MV-4-11 (cell line): ENCODE measurements at regions not wholly inside any gene's neighbourhood (a gene's known extent, or its start where the extent isn't known, plus 50 kb on each side); places are given as distances from the start of the nearest gene placed in this dataset.
"Not testable (repeated sequence)": the region's sequence is repeated elsewhere in the genome, so short reads cannot be mapped to it uniquely, and the experiment has no call there.

Experiments used
- DNase-seq: peaks from one replicate; lab custom pipeline; 2025; lab: John Stamatoyannopoulos, UW

DNA sequence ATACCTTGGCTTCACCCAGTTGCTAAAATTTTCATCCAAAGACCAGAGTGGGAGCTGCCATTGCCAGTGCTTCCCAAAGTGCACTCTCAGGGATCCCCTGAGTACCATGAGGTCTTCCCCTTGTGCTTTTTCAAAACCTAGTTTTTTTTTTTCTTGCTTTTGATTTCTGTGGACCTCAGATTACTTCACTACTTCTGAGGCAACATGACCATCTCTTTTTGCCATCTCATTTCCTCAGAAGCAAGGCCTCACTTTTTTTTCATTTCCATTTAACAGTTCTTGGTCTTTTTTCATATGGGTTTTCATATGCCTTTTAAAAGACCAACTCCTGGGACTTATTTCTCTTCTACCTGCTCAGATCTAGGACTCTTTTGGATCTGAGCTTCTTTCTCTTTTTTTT lies 64.1 kb upstream of the MMS22L start:
- no peak for DNase-seq

DNA sequence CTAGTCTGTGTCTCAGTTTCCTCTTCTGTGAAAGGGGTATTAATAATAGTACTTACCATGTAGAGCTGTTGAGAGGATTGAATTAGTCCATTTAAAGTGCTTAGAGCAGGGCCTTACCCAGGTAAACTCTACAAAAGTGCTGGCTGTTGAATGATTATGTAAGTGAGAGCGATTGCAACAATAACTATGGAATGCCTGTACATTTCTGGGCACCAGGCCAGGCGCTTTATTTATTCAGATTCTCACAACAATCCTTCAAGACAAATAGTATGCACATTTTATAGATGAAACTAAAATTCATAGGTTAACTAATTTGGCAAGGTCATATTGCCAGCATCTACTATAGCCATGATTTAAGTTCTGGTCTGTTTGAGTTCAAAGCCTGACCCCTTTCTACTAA lies 78.3 kb upstream of the MMS22L start:
- DNase-seq: no peak

DNA sequence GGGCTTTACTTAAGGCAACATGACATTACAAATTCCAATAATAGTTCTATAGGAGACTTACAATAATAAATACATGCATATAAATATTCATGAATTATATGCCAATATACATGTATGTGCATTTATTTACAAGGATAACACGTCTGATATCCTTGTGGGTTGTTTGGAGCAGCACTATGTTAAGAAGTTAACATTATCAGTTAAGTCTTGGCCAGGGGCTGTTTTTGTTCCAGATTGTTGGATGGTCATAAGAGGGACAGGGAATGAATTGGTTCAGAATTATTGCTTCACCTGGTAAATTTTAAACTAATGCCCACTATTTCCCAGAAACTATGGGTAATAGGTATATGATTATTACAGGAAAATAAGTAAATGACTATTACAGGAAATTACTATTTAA lies 81.3 kb upstream of the MMS22L start:
- DNase-seq: no peak

- DNase-seq: not testable (repeated sequence)
Measured at GRCh38 chr6:97382071-97382470, 99.1 kb upstream of the MMS22L start.

GRCh38 chr6:97392735-97393134 lies 109.7 kb upstream of the MMS22L start:
- no peak for DNase-seq

- peak; percentile 53 for DNase-seq
Measured at GRCh38 chr6:97394160-97394748, 111.2 kb upstream of the MMS22L start.

DNA sequence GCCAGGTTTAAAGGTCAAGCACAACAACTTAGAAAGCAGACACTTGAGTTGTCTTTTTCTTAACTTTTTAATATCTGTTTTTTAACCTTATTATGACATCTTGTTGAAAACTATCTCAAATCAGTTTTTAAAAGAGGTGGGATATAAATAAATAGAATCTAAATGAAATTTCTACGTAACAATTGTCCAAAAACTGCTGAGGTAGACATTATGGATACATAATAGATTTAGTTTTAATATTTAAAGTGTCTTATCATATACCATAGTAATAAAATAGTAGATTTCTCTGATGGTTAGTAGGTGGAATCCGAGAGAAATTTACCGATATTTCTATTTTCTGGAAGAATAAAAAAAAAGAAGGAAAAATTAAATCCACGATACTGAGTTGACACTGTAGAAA lies 113.9 kb upstream of the MMS22L start:
- DNase-seq: no peak

GRCh38 chr6:97399208-97399607 lies 116.2 kb upstream of the MMS22L start:
- no peak for DNase-seq

DNA sequence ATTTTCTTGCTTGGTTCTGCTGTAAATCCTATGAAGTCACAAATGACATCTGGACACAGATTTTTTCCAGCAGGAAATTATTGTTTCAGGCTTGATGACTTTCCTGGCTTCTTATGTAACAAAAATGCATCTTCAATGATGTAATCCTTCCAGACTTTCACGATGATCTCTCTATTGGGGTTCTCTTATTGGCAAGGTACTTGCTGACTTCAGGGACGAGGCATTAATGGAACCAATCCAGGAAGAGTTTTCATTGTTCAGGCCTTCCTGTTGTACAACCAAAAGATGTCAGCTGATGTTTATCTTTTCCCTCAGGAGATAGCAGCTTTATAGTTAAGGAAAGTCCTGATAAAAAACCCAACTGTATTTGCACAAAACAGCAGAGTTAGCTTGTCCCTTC lies 118.5 kb upstream of the MMS22L start:
- no peak for DNase-seq

DNA sequence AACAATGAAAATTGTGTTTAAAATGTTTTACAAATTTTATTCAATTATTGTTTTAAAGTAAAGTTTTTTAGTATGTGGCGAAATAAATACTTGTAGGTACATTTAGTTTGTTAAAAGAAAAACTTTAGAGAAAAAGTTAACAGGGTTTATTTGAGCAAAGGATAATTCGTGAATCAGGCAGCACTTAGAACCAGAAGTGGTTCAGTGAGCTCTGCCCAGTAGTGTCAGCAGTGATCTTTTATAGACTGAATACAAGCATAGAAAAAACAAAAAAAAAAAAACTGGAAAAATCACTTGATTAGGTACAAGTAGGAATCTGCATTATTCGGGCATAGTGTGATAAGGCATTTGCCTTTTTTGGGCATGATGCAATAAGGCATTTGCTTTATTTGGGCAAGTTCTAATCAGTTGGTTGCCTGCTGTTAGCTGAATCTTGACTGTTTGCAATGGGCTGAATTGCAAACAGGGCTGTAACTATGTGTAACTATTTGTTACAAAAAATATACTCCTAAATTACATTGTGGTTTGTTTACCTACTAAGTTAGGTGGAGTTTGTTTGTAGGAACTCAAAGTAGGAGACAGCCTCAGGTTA lies 122.9 kb upstream of the MMS22L start:
- DNase-seq: no peak

DNA sequence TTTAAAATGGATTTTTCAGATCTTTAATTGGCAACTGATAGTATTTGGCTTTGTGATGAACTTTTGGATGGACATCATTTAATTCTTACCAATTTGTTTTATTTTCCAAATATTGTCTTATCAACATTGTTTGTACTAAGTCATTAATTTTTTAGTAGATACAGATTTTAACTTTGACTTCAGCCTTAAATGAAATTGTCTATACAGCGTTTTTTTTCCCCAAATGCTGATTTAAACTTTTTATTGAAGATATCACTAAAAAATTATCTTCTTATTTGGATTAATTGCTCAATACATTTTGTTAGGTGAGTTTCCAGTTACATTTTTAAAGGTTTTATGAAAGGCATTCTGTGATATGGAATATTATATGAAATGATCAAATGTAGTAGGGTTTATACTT lies 123.6 kb upstream of the MMS22L start:
- DNase-seq: no peak

DNA sequence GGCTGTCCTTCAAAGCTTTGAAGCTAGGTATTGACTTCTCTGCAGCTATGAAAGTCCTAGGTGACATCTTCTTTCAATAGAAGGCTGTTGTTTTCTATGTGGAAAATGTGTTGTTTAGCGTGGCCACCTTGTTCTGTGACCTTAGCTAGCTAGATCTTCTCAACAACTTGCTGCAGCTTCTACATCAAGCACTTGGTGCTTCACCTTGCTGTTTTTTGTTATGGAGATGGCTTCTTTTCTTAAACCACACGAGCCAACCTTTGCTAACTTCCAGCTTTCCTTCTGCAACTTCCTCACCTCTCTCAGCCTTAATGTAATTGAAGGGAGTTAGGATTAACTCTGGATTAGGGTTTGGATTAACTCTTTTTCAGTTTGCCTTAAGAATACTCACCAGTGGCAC lies 128.6 kb upstream of the MMS22L start:
- no peak for DNase-seq

- no peak for DNase-seq
Measured at GRCh38 chr6:97412511-97412910, 129.5 kb upstream of the MMS22L start.

DNA sequence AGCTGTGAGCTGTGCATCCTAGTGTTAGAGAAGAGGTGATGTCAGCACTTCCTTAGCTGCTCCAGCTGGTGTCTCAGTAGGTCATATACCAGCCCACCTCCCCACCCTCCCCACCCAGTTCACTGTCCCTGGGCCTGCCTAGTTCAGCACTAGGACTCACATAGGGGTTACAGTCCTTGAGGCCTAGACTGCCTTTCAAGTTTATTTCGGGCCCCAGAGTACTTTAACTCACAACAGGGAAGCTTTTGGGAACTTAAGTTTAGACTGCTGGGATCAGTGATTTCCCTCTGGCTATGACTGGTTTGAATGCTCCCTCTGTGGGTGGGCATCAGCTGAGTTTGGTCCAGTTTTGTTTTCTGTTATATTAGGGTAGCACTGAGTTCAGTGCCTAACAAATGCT lies 139.2 kb upstream of the MMS22L start:
- no peak for DNase-seq

DNA sequence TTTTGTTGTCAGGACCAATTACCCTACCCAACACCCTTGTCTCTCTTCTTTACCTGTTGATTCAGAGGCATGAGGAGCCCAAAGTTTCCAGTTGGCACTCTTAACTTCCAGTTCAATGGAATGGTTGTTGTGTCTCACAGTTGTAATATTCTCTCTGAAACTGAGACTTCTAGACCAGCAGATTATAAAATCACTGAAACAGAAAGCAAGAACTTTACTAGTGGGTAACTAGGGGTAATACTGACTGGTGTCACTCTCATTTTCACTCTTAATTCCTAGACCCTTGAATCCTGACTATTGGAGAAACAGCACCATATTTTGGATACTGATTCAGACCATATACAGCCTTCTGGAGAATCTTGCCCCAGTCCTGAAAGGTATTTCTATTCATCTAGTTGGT lies 140.2 kb upstream of the MMS22L start:
- no peak for DNase-seq

GRCh38 chr6:97427648-97428047 lies 144.6 kb upstream of the MMS22L start:
- no peak for DNase-seq

DNA sequence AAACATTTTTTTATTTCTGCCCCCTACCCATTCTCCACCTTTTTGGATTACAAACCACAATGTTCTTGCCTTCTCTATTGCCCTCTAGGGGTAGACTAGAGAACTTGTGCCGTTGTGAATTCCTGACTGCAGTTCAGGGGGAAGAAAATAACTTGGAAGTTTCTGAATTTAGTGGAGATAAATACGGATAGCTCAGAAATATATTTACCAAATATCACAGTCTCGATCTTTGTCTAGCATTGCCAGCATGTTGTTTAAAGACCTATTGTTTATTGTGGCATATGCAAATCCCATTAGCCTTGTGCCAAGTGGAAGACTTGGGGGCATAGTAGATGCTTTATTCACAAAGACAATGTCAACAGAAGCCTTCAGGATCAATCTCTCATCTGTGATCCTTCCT lies 154.1 kb upstream of the MMS22L start:
- no peak for DNase-seq

DNA sequence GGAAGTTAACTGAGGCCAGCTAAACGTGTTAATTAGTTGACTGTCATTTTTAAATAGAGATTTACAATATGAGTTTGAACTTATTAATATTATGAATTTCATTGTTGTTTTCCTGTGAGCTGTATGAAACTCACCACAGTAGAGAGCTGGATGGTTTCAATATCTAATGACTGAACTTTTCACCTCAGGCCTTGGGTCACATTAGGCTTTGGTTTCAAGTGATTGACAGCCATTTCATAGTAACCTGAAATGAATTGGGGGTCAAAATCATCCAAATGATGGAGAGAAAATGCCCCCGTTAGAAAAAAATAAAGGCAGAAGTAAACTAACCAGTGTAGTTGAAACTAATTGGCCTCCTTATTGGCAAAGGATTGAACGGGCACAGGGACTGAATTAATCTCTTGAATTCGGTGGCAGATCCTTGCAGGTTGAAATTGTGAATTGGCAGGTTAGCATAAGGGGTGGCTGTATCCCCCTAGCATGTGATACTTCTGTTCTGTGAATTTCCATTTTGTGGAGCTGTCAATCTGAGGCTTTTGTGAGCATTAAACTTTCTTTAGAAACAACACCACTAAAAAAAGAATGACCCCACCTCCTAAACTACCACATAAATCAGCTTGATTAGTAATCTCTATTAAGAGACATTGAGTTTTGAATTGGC lies 155.1 kb upstream of the MMS22L start:
- DNase-seq: no peak

DNA sequence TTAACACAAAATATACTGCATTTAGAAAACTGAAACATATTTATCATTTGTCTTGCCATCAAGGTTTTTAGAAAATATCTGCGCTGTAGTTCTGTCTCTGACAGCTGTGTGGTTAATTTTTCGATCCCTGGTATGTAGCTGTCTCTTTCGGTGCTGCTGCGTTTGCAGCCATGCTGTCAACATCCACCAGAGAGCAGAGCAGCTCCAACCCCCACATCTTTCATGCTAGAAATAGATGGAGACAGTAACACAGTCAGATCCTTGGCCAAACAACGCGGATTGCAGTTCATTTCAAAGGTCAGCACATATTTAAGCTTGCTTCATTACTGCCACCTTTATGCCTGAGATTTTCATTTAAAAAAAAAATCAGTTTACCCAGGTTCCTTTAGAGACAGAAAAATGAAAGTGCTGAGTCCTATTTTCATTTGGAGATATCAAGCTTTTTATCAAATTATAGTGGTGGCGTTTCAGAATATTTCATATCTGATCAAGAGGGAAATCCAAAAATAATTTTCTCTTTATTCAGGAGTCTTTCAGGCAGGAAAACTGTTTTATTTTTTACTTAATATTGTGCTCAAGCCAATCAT lies 157.7 kb upstream of the MMS22L start:
- no peak for DNase-seq

GRCh38 chr6:97443408-97444080 lies 160.5 kb upstream of the MMS22L start:
- DNase-seq: no peak

DNA sequence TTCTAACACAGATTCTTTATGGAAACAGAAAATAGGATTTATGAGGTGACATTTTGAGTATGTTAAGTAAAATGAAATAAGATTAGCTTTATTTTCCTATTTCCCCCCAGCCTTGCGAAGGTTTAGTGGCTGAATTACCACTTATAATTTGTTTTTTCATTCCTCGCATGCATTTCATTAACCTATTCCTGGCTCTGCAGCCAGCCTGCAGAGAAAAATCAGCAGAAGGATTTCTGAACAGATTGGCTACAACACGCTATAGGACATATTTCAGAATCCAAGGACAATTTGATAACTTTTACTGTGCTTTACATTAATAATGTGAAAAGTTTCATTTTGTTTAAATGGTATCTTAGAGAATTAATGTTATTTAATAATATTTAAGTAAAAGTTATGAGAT lies 162.4 kb upstream of the MMS22L start:
- DNase-seq: no peak

- DNase-seq: no peak
Measured at GRCh38 chr6:97449444-97449966, 166.5 kb upstream of the MMS22L start.

DNA sequence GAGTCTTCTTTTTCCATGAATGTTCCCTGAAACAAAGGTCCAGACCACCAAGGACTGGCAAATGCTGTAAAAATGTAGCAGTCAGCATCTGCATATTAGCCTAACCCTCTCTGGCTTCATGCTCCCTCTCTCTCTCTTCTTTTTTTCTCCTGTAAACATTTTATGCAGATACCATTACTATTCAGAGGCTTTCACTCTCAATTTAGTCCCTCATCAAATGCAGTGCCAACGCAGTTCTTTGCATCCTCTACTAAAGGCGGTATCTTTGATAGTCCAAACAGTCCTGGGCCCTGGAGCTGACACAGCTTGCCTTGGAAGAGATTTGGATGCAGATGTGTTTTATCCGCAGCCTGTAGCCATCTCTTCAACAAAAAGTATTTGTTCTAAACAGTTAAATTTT lies 167.1 kb upstream of the MMS22L start:
- DNase-seq: no peak
